ENCODE measurements at regions not wholly inside any gene's neighbourhood (a gene's known extent, or its start where the extent isn't known, plus 50 kb on each side); places are given as distances from the start of the nearest gene placed in this dataset.

DNA sequence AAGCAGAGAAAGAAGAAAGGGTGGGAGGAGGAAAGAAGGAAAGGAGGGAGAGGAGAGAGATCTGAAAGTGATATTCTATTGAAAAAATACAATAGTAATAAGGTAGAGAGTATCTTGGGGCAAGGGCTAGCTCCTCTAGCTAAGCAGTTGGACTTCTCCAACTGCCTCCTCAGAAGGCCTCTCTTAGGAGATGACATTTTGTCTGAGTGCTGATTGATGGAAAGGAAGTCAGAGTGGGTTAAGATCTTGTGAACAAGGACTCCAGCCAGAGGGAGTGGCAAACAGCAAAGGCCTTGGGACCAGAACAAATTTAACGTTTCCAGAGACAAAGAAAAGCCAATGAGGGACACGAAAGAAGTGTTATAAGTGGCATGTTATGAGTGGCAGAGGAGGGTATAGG is 111.8 kb upstream of the TNFAIP3 start:
- TF ChIP-seq TAF1 (IDR thresholded peaks at IDR 0.05; ENCODE audit: borderline replicate concordance, low read depth, low read length): no peak
- no peak for TF ChIP-seq POLR2A (IDR thresholded peaks at IDR 0.05; ENCODE audit: low read depth, low read length)
- no peak for TF ChIP-seq POLR2AphosphoS5 (IDR thresholded peaks at IDR 0.05; ENCODE audit: low read depth, low read length)
